ENCODE measurements at regions not wholly inside any gene's neighbourhood (a gene's known extent, or its start where the extent isn't known, plus 50 kb on each side); places are given as distances from the start of the nearest gene placed in this dataset.

DNA sequence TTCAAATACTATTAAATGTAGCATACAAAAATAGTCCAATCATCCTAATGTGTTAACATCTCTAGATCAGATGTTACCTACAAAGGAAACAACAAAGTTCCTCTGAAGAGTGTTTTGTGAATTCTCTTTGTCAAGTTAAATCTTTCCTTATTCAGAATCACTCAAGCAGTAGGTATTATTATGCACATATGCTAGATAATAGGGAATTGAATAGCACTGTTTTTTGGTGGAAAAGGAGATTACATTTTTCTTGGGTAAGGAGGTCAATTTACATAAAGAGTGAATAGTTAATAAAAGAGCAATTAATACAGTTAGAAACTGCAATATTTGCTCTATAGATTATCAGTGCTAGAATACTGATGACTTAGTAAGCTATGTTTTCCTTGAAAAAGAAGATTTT lies 130.7 kb downstream of the BTC start:
- H3K27ac ChIP-seq (ENCODE audit: low read depth, low read length, poor library complexity, severe bottlenecking): no peak overlapping the region
- no peaks in the 10 kb centered on the region for H3K36me3 ChIP-seq (ENCODE audit: insufficient read depth, low read length)
- H3F3A ChIP-seq (ENCODE audit: insufficient read depth, low read length): no peaks in the 10 kb centered on the region
- no peaks in the 10 kb centered on the region for H4K20me1 ChIP-seq (ENCODE audit: insufficient read depth, low read length)
- H3K79me2 ChIP-seq (ENCODE audit: insufficient read depth, low read length): no peaks in the 10 kb centered on the region
- no peak overlapping the region for H2AFZ ChIP-seq (ENCODE audit: low read length)
- TF ChIP-seq EZH2 (IDR thresholded peaks at IDR 0.05; ENCODE audit: borderline replicate concordance, low read length) (no peak), CTCF (IDR thresholded peaks at IDR 0.05; ENCODE audit: low read length) (no peak)
- H3K4me1 ChIP-seq (ENCODE audit: insufficient read depth, low read length, severe bottlenecking): no peaks in the 10 kb centered on the region
- no peak overlapping the region for H3K4me2 ChIP-seq (ENCODE audit: low read length)
- H3K9me2 ChIP-seq (ENCODE audit: low read depth, low read length): no peaks in the 10 kb centered on the region
- H3K4me3 ChIP-seq (ENCODE audit: low read depth, low read length, poor library complexity, severe bottlenecking): no peak overlapping the region
- H3K9ac ChIP-seq (ENCODE audit: low read length): no peak overlapping the region
- H3K9me3 ChIP-seq (ENCODE audit: low read length): no peaks in the 10 kb centered on the region
- H3K27me3 ChIP-seq (ENCODE audit: insufficient read depth, low read length): no peaks in the 10 kb centered on the region

- no peak overlapping the region for H3K4me2 ChIP-seq (ENCODE audit: low read length)
- H3K27ac ChIP-seq (ENCODE audit: low read depth, low read length, poor library complexity, severe bottlenecking): no peak overlapping the region
- H3K36me3 ChIP-seq (ENCODE audit: insufficient read depth, low read length): no peaks in the 10 kb centered on the region
- H3K9me3 ChIP-seq (ENCODE audit: low read length): no peaks in the 10 kb centered on the region
- no peaks in the 10 kb centered on the region for H3K4me1 ChIP-seq (ENCODE audit: insufficient read depth, low read length, severe bottlenecking)
- no peaks in the 10 kb centered on the region for H4K20me1 ChIP-seq (ENCODE audit: insufficient read depth, low read length)
- H3K79me2 ChIP-seq (ENCODE audit: insufficient read depth, low read length): no peaks in the 10 kb centered on the region
- no peaks in the 10 kb centered on the region for H3F3A ChIP-seq (ENCODE audit: insufficient read depth, low read length)
- H3K9me2 ChIP-seq (ENCODE audit: low read depth, low read length): no peaks in the 10 kb centered on the region
- H3K4me3 ChIP-seq (ENCODE audit: low read depth, low read length, poor library complexity, severe bottlenecking): no peak overlapping the region
- H3K27me3 ChIP-seq (ENCODE audit: insufficient read depth, low read length): no peaks in the 10 kb centered on the region
- no peak overlapping the region for H3K9ac ChIP-seq (ENCODE audit: low read length)
- no peak overlapping the region for H2AFZ ChIP-seq (ENCODE audit: low read length)
- no peak for TF ChIP-seq CTCF (IDR thresholded peaks at IDR 0.05; ENCODE audit: low read length)
- TF ChIP-seq EZH2 (IDR thresholded peaks at IDR 0.05; ENCODE audit: borderline replicate concordance, low read length): no peak
These were observed 129.0 kb downstream of the BTC start for GRCh38 chr4:74665346-74665745.

DNA sequence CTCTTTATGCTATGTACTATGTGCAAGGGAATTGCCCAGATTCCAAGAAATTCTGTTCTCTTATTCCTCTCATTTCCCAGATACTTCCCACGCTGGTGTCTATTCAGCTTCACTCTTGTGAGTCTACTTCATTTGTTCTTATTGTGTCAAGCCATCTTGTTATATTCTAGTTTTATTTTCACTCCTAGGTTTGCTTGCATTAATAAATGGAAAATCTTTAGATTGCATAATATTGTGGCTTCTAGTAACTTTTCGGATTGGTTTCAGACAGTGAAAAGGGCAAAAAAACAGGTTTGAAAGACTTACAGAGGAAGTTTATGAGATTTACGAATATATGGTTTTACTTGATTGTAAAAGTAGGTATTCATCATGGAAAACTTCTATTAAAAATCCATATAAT lies 128.4 kb downstream of the BTC start:
- no peaks in the 10 kb centered on the region for H3F3A ChIP-seq (ENCODE audit: insufficient read depth, low read length)
- no peaks in the 10 kb centered on the region for H3K9me2 ChIP-seq (ENCODE audit: low read depth, low read length)

More for the DNA sequence above, 128.4 kb downstream of the BTC start:
- H2AFZ ChIP-seq (ENCODE audit: low read length): no peak overlapping the region
- TF ChIP-seq EZH2 (IDR thresholded peaks at IDR 0.05; ENCODE audit: borderline replicate concordance, low read length) (no peak), CTCF (IDR thresholded peaks at IDR 0.05; ENCODE audit: low read length) (no peak)
- no peak overlapping the region for H3K9ac ChIP-seq (ENCODE audit: low read length)
- H3K9me3 ChIP-seq (ENCODE audit: low read length): no peaks in the 10 kb centered on the region
- H3K4me1 ChIP-seq (ENCODE audit: insufficient read depth, low read length, severe bottlenecking): no peaks in the 10 kb centered on the region
- no peak overlapping the region for H3K4me2 ChIP-seq (ENCODE audit: low read length)
- no peak overlapping the region for H3K27ac ChIP-seq (ENCODE audit: low read depth, low read length, poor library complexity, severe bottlenecking)
- H4K20me1 ChIP-seq (ENCODE audit: insufficient read depth, low read length): no peaks in the 10 kb centered on the region
- no peaks in the 10 kb centered on the region for H3K36me3 ChIP-seq (ENCODE audit: insufficient read depth, low read length)
- no peaks in the 10 kb centered on the region for H3K79me2 ChIP-seq (ENCODE audit: insufficient read depth, low read length)
- no peaks in the 10 kb centered on the region for H3K27me3 ChIP-seq (ENCODE audit: insufficient read depth, low read length)
- H3K4me3 ChIP-seq (ENCODE audit: low read depth, low read length, poor library complexity, severe bottlenecking): no peak overlapping the region
